H1 (cell line): ENCODE measurements at regions not wholly inside any gene's neighbourhood (a gene's known extent, or its start where the extent isn't known, plus 50 kb on each side); places are given as distances from the start of the nearest gene placed in this dataset.

Experiments used
- CTCF ChIA-PET: fragments of 300-600 bp; sonication (Branson Sonifier 250); formaldehyde crosslinking; loops from one replicate; lab custom pipeline; 2021; ENCODE audit not compliant: partially characterized antibody; lab: Charles Lee
- POLR2A ChIA-PET: fragments of 300-600 bp; sonication (Branson Sonifier 250); formaldehyde crosslinking; loops from one replicate; lab custom pipeline; 2021; ENCODE audit warnings: inconsistent platforms; ENCODE audit not compliant: partially characterized antibody; lab: Charles Lee
- DNase-seq, 2 experiments: peaks; one replicate each; pipeline versions ENCODE4 v3.0.0 to v3.0.0-alpha.2; 2010 to 2022; ENCODE audit warnings: low spot score in 2 of 2, low read depth in 1 of 2, mixed read lengths in 1 of 2
- FAIRE-seq: peaks from 2 replicates; lab custom pipeline; 2011; peaks lifted over from hg19 to GRCh38; lab: Jason Lieb, UNC
- H2AFZ ChIP-seq: 2 replicates; pipeline ENCODE4 v1.8.1; 2012; ENCODE audit warnings: low read length, inconsistent platforms
- H2AK5ac ChIP-seq: 2 replicates; pipeline ENCODE4 v1.6.1; 2013; ENCODE audit warnings: low read depth, low read length
- H2BK120ac ChIP-seq: replicated peaks from 2 replicates; pipeline ENCODE3; 2013; ENCODE audit warnings: low read depth, low read length, inconsistent platforms
- H2BK12ac ChIP-seq: 2 replicates; pipeline ENCODE4 v1.6.1; 2013; ENCODE audit warnings: low read depth, low read length
- H2BK15ac ChIP-seq: 2 replicates; pipeline ENCODE4 v1.6.1; 2013; ENCODE audit warnings: low read length
- H2BK20ac ChIP-seq: 2 replicates; pipeline ENCODE4 v1.6.1; 2013; ENCODE audit warnings: low read length
- H2BK5ac ChIP-seq: 2 replicates; pipeline ENCODE4 v1.6.1; 2013; ENCODE audit warnings: low read depth, low read length
- H3K14ac ChIP-seq: 2 replicates; pipeline ENCODE4 v1.6.1; 2013; ENCODE audit warnings: inconsistent platforms; ENCODE audit not compliant: insufficient read length
- H3K18ac ChIP-seq: 2 replicates; pipeline ENCODE4 v1.6.1; 2013; ENCODE audit warnings: low read length; ENCODE audit errors: extremely low read depth
- H3K23ac ChIP-seq: 2 replicates; pipeline ENCODE4 v1.6.1; 2013; ENCODE audit warnings: inconsistent platforms; ENCODE audit not compliant: insufficient read length
- H3K23me2 ChIP-seq: 2 replicates; pipeline ENCODE4 v1.6.1; 2013; ENCODE audit warnings: low read depth, low read length
- H3K27ac ChIP-seq: 2 replicates; pipeline ENCODE4 v1.6.1; 2011; ENCODE audit warnings: low read depth, low read length, inconsistent platforms
- H3K27me3 ChIP-seq, 4 experiments: replicated peaks in 1 of 4; 1 replicate in 1 of 4; 2 replicates in 3 of 4; pipeline versions ENCODE4 v1.6.1 to v1.8.1; 2011 to 2013; ENCODE audit warnings: low read length in 3 of 4, mild to moderate bottlenecking in 3 of 4, inconsistent platforms in 2 of 4, mixed read lengths in 2 of 4, moderate library complexity in 1 of 4; ENCODE audit not compliant: control insufficient read depth in 3 of 4, insufficient read depth in 3 of 4; ENCODE audit errors: extremely low read depth in 1 of 4
- H3K36me3 ChIP-seq, 4 experiments: 2 replicates each; pipeline versions ENCODE4 v1.6.1 to v1.8.1; 2011 to 2013; ENCODE audit warnings: mild to moderate bottlenecking in 4 of 4, low read length in 3 of 4, moderate library complexity in 2 of 4, control low read depth in 1 of 4, inconsistent platforms in 1 of 4; ENCODE audit not compliant: insufficient read depth in 4 of 4, control insufficient read depth in 2 of 4
- H3K4ac ChIP-seq: replicated peaks from 2 replicates; pipeline ENCODE3; 2013; ENCODE audit warnings: low read length, low read depth, mixed read lengths, inconsistent platforms; ENCODE audit not compliant: insufficient read length
- H3K4me1 ChIP-seq, 4 experiments: replicated peaks in 1 of 4; 1 replicate in 1 of 4; 2 replicates in 3 of 4; pipeline versions ENCODE4 v1.6.1 to v1.8.1; 2011 to 2013; ENCODE audit warnings: low read length in 3 of 4, inconsistent platforms in 2 of 4, mixed read lengths in 1 of 4; ENCODE audit not compliant: insufficient read depth in 4 of 4, control insufficient read depth in 3 of 4
- H3K4me2 ChIP-seq, 2 experiments: 2 replicates each; pipeline versions ENCODE4 v1.6.1 to v1.8.1; 2011 to 2013; ENCODE audit warnings: low read depth in 2 of 2, low read length in 2 of 2, control low read depth in 1 of 2, inconsistent platforms in 1 of 2, mild to moderate bottlenecking in 1 of 2; ENCODE audit not compliant: insufficient read depth in 1 of 2
- H3K4me3 ChIP-seq, 4 experiments: fragments of 200-600, 300-600 bp in 1 of 4; sonication (generic), shearing (Covaris generic), sonication (Bioruptor Twin) in 1 of 4; 2 replicates each; pipeline versions ENCODE4 v1.5.1 to v1.8.1; 2011 to 2016; ENCODE audit warnings: low read length in 4 of 4, low read depth in 3 of 4, control low read depth in 2 of 4, inconsistent platforms in 2 of 4, mild to moderate bottlenecking in 2 of 4, mixed read lengths in 1 of 4, moderate library complexity in 1 of 4; ENCODE audit not compliant: insufficient read depth in 2 of 4; ENCODE audit errors: extremely low read depth in 1 of 4
- H3K56ac ChIP-seq: replicated peaks from 2 replicates; pipeline ENCODE3; 2013; ENCODE audit warnings: low read depth, mild to moderate bottlenecking, mixed read lengths, low read length, inconsistent platforms; ENCODE audit not compliant: insufficient read length
- H3K79me1 ChIP-seq: 2 replicates; pipeline ENCODE4 v1.6.1; 2013; ENCODE audit warnings: low read depth, low read length, control low read depth
- H3K79me2 ChIP-seq, 2 experiments: 2 replicates each; pipeline versions ENCODE4 v1.6.1 to v1.8.1; 2012 to 2013; ENCODE audit warnings: low read length in 2 of 2, mild to moderate bottlenecking in 2 of 2, inconsistent platforms in 1 of 2; ENCODE audit not compliant: insufficient read depth in 2 of 2, control insufficient read depth in 1 of 2
- H3K9ac ChIP-seq, 4 experiments: replicated peaks in 1 of 4; 1 replicate in 1 of 4; 2 replicates in 3 of 4; pipeline versions ENCODE4 v1.6.1 to v1.8.1; 2011 to 2013; ENCODE audit warnings: low read depth in 3 of 4, low read length in 3 of 4, control low read depth in 2 of 4, mild to moderate bottlenecking in 2 of 4, moderate library complexity in 2 of 4, inconsistent platforms in 1 of 4; ENCODE audit errors: extremely low read depth in 1 of 4
- H3K9me3 ChIP-seq, 2 experiments: 2 replicates each; pipeline versions ENCODE4 v1.6.1 to v1.8.1; 2012 to 2013; ENCODE audit warnings: mild to moderate bottlenecking in 2 of 2, moderate library complexity in 2 of 2, control low read depth in 1 of 2, inconsistent platforms in 1 of 2, low read depth in 1 of 2, low read length in 1 of 2, mixed read lengths in 1 of 2; ENCODE audit not compliant: insufficient read depth in 2 of 2
- H4K20me1 ChIP-seq, 2 experiments: replicated peaks in 1 of 2; 2 replicates each; pipeline versions ENCODE3 to v1.8.1; 2011 to 2013; ENCODE audit warnings: inconsistent platforms in 2 of 2, low read length in 2 of 2, mild to moderate bottlenecking in 1 of 2; ENCODE audit not compliant: insufficient read depth in 2 of 2, control insufficient read depth in 1 of 2
- H4K5ac ChIP-seq: 2 replicates; pipeline ENCODE4 v1.6.1; 2013; ENCODE audit warnings: low read length, low read depth, mixed read lengths, inconsistent platforms; ENCODE audit not compliant: insufficient read length
- H4K8ac ChIP-seq: 2 replicates; pipeline ENCODE4 v1.8.0; 2013; ENCODE audit warnings: mild to moderate bottlenecking, moderate library complexity, low read length, inconsistent platforms; ENCODE audit not compliant: insufficient read depth; ENCODE audit errors: extremely low read depth
- H4K91ac ChIP-seq: replicated peaks from 2 replicates; pipeline ENCODE3; 2013; ENCODE audit warnings: low read length, mixed read lengths, inconsistent platforms; ENCODE audit not compliant: insufficient read length
- CBX8 ChIP-seq: fragments of 300-800, 300-1000 bp; sonication (generic); IDR thresholded peaks from 2 replicates; pipeline ENCODE4 v1.7.1; 2016; ENCODE audit warnings: low read depth, low read length, borderline replicate concordance
- JUND ChIP-seq: IDR thresholded peaks from 2 replicates; pipeline ENCODE4 v1.6.1; 2011; ENCODE audit warnings: mild to moderate bottlenecking, improper control_type of control experiment, low read length
- KDM1A ChIP-seq: fragments of 200-600, 300-600 bp; sonication (generic); IDR thresholded peaks from 2 replicates; pipeline ENCODE4 v1.7.1; 2016; ENCODE audit warnings: mild to moderate bottlenecking, low read length, borderline replicate concordance
- NANOG ChIP-seq: IDR thresholded peaks from 2 replicates; pipeline ENCODE4 v1.6.1; 2011; ENCODE audit warnings: low read length, low read depth, mild to moderate bottlenecking, inconsistent platforms; ENCODE audit not compliant: insufficient read depth, poor library complexity, severe bottlenecking
- PHF8 ChIP-seq: fragments of 200-600 bp; sonication (generic); conservative IDR thresholded peaks from 2 replicates; pipeline ENCODE4 v1.7.1; 2012; ENCODE audit warnings: low read depth, mild to moderate bottlenecking, inconsistent platforms, low read length, moderate library complexity
- SIN3A ChIP-seq, 2 experiments: IDR thresholded peaks in 1 of 2; conservative IDR thresholded peaks in 1 of 2; 2 replicates each; pipeline ENCODE4 v1.6.1; 2011 to 2012; ENCODE audit warnings: low read length in 2 of 2, improper control_type of control experiment in 1 of 2, low read depth in 1 of 2, mild to moderate bottlenecking in 1 of 2
- TAF1 ChIP-seq: IDR thresholded peaks from 2 replicates; pipeline ENCODE4 v1.6.1; 2011; ENCODE audit warnings: mild to moderate bottlenecking, low read depth, low read length
- TAF7 ChIP-seq: optimal IDR thresholded peaks from 2 replicates; pipeline ENCODE3; 2011; ENCODE audit warnings: low read depth, mild to moderate bottlenecking, inconsistent platforms, low read length, moderate library complexity, borderline replicate concordance
- TCF12 ChIP-seq: IDR thresholded peaks from 2 replicates; pipeline ENCODE4 v1.6.1; 2011; ENCODE audit warnings: low read depth, mild to moderate bottlenecking, low read length
- YY1 ChIP-seq: IDR thresholded peaks from 2 replicates; pipeline ENCODE4 v1.6.1; 2011; ENCODE audit warnings: low read depth, mild to moderate bottlenecking, low read length
- WGBS, 2 experiments: shearing (Covaris generic) in 1 of 2; methylation state at CpG; one replicate each; pipeline versions ENCODE4 v1.1.6 to v1.1.7; 2013 to 2015; ENCODE audit warnings: low lambda C conversion rate in 2 of 2, mixed read lengths in 2 of 2, inconsistent platforms in 1 of 2, low coverage in 1 of 2, missing lambda C conversion rate in 1 of 2; ENCODE audit not compliant: insufficient replicate concordance in 2 of 2, insufficient coverage in 1 of 2, insufficient read length in 1 of 2; ENCODE audit errors: extremely low coverage in 1 of 2, missing lambda C conversion rate in 1 of 2; 5-methylcytosine and 5-hydroxymethylcytosine counted together
- TF ChIP-seq, protein P1 (sequence below): IDR thresholded peaks from 2 replicates; pipeline ENCODE4 v1.6.1; 2011; ENCODE audit warnings: low read length, improper control_type of control experiment

DNA sequence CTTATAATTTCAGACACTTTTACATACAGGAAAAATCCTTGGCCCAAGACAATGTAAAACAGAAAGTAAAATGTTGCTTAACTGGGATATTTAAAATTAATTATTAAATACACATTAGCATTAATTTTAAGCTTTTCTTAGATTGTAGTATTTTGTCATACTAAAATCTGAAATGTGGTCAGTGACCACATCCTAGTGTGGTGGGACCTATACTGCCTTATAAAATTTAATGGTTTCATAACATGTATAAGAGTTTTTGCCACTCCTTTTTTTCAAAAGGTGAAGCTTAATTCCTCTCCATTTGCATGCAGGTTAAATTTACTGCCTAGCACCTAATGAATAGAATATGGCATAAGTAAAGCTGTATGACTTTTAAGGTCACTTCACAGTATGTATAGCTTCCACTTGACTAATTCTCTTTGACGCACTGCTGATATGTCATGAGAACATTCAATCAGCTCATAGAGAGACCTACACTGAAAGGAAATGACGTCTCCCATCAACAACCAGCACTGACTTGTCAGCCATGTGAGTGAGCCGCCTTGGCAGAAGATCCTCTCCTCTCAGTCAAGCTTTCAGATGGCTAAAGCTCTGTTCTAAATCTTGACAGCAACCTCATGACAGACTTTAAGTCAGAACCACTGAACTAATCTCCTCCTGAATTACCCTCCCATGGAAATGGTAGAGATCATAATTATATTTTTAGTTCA, 847.8 kb downstream of the SI start:
- Histone ChIP-seq H3K14ac (no peak overlapping the region), H4K5ac (no peak overlapping the region), H3K18ac (no peak overlapping the region), H2BK20ac (no peak overlapping the region), H2AK5ac (no peak overlapping the region), H3K9ac (no peak overlapping the region), H3K27ac (no peak overlapping the region), H3K4ac (no peak overlapping the region), H3K36me3 (no peaks in the 10 kb centered on the region), H4K20me1 (no peaks in the 10 kb centered on the region), H2BK120ac (no peak overlapping the region), H3K79me1 (no peaks in the 10 kb centered on the region), H4K8ac (no peak overlapping the region), H3K9me3 (no peaks in the 10 kb centered on the region), H3K23me2 (no peaks in the 10 kb centered on the region), H2BK15ac (no peak overlapping the region), H3K4me1 (no peaks in the 10 kb centered on the region), H4K91ac (no peak overlapping the region), H3K56ac (no peak overlapping the region), H3K79me2 (no peaks in the 10 kb centered on the region), H3K4me3 (no peak overlapping the region), H2BK12ac (no peak overlapping the region), H3K27me3 (no peaks in the 10 kb centered on the region), H2AFZ (peak overlapping the region; percentile 80; the same call in 1 of the 2 replicates), H2BK5ac (no peak overlapping the region), H3K23ac (no peak overlapping the region), H3K4me2 (no peak overlapping the region)
- ChIA-PET CTCF (interaction anchor here (0.5 kb wide), 1 partner anchor 442 kb away, joined by 3 read pairs; no protein-coding TSS in a partner anchor), POLR2A (no interaction called here)
- no peak for TF ChIP-seq YY1
- TF ChIP-seq TCF12, result no peak
- TF ChIP-seq, protein P1, sequence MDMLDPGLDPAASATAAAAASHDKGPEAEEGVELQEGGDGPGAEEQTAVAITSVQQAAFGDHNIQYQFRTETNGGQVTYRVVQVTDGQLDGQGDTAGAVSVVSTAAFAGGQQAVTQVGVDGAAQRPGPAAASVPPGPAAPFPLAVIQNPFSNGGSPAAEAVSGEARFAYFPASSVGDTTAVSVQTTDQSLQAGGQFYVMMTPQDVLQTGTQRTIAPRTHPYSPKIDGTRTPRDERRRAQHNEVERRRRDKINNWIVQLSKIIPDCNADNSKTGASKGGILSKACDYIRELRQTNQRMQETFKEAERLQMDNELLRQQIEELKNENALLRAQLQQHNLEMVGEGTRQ, result no peak
- no peak for TF ChIP-seq JUND
- TF ChIP-seq PHF8, result no peak
- TF ChIP-seq SIN3A (conservative IDR thresholded peaks at IDR 0.05 in 1 of 2, IDR thresholded peaks at IDR 0.05 in 1 of 2; ENCODE audit: low read depth in 1 of 2, low read length in 2 of 2), result no peak
- TF ChIP-seq NANOG, result no peak
- no peak for TF ChIP-seq TAF1
- TF ChIP-seq CBX8, result no peak
- TF ChIP-seq TAF7, result no peak
- TF ChIP-seq KDM1A, result no peak
- WGBS, 2 experiments, result 90% methylated on average over 3 of the region's 3 CpGs; no CpG with 5 or more reads in 1 of the 2 experiments
- FAIRE-seq, result no peak
- no peak for DNase-seq
